Activated naive CD4-positive, alpha-beta T cell treated with anti-CD3 and anti-CD28 coated beads, Interleukin-2, amount 50 U/mL, for 24 hours (primary cell): ENCODE measurements at regions not wholly inside any gene's neighbourhood (a gene's known extent, or its start where the extent isn't known, plus 50 kb on each side); places are given as distances from the start of the nearest gene placed in this dataset.
"Not testable (repeated sequence)": the region's sequence is repeated elsewhere in the genome, so short reads cannot be mapped to it uniquely, and the experiment has no call there.

Source experiments
- H3K27ac Mint-ChIP-seq: one replicate; pipeline ENCODE4 v1.8.0; 2021; ENCODE audit warnings: mild to moderate bottlenecking, mixed read lengths
- H3K27me3 Mint-ChIP-seq: one replicate; pipeline ENCODE4 v1.8.0; 2021; ENCODE audit warnings: mixed read lengths
- H3K36me3 Mint-ChIP-seq: one replicate; pipeline ENCODE4 v1.8.0; 2021; ENCODE audit warnings: mixed read lengths
- H3K4me1 Mint-ChIP-seq: one replicate; pipeline ENCODE4 v1.8.0; 2021; ENCODE audit warnings: mixed read lengths
- H3K4me3 Mint-ChIP-seq: one replicate; pipeline ENCODE4 v1.8.0; 2021; ENCODE audit warnings: mild to moderate bottlenecking, mixed read lengths
- H3K9me3 Mint-ChIP-seq: one replicate; pipeline ENCODE4 v1.8.0; 2021; ENCODE audit warnings: mixed read lengths

DNA sequence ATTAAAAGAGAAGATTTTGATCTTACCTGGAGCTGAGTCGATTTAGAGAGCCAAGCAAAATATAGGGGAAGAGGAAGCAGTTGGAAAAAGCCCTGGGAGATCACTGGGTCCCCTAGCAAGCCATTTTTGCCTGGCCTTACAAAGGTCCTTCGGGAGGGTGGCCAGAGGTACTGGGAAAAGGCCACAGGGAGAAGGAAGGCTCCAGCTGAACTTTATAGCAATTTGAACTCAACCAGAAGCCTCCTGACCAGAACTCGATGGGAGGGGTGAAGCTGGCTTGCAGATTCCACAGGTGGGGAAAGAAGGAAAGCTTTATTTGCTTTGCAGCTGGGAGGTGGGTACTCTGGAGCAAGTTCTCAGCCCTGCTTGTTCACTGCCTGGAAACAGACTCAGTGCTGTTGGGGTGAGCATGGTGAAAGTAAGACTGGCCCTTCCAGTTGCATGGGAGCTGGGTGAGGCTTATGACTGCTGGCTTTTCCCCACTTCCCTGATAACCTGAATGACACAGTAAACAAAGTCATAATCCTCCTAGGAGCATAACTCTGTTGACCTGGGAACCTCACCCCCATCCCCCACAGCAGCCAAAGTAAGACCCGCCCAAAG is 855.8 kb downstream of the FSCB start:
- H3K27me3 Mint-ChIP-seq = no peaks in the 10 kb centered on the region
- H3K27ac Mint-ChIP-seq = no peak overlapping the region
- peaks cover 10% of the 10 kb centered on the region for H3K9me3 Mint-ChIP-seq
- no peaks in the 10 kb centered on the region for H3K4me1 Mint-ChIP-seq
- no peaks in the 10 kb centered on the region for H3K36me3 Mint-ChIP-seq
- no peak overlapping the region for H3K4me3 Mint-ChIP-seq

DNA sequence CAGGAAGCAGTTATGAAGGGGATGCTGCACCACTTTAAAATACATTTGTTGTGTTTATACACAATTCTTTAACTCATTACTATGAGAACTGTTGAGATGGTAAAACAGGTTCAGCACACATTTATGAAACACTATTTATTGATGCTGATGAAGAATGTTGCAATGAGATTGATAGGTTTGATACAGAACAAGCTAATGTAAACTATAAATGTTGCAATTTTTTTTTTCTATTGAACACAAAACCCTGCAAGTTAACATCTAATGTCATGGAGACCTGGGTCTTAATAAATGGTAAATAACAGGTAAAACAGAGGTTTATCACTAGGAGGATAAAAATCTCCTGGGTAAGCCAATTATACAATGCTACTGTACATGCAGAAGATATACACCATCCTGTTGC is 857.6 kb downstream of the FSCB start:
- Mint-ChIP-seq H3K9me3 (peaks cover 8% of the 10 kb centered on the region), H3K36me3 (no peaks in the 10 kb centered on the region), H3K4me3 (no peak overlapping the region), H3K27ac (no peak overlapping the region), H3K27me3 (no peaks in the 10 kb centered on the region), H3K4me1 (no peaks in the 10 kb centered on the region)

DNA sequence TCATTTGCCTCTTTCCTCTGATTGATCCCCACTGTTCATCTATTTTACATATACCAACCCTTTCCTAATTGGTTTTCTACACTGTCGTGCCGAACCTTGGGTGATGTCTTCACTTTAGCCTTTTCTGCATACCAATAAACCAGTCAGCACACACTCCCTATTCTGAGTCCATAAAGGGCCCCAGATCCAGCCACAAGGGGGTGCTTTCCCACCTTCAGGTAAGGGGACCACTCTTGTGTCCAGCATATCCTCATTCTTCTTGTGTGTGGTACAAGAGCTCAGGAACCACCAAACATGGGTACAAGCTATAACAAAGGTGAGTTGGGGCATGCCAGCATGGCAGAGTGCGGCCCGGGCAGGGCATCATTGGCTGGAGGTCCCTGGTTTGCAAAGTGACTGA is 859.8 kb downstream of the FSCB start:
- Mint-ChIP-seq H3K4me1 (no peaks in the 10 kb centered on the region), H3K27me3 (no peaks in the 10 kb centered on the region), H3K4me3 (no peak overlapping the region), H3K9me3 (peaks cover 8% of the 10 kb centered on the region), H3K27ac (no peak overlapping the region), H3K36me3 (no peaks in the 10 kb centered on the region)

DNA sequence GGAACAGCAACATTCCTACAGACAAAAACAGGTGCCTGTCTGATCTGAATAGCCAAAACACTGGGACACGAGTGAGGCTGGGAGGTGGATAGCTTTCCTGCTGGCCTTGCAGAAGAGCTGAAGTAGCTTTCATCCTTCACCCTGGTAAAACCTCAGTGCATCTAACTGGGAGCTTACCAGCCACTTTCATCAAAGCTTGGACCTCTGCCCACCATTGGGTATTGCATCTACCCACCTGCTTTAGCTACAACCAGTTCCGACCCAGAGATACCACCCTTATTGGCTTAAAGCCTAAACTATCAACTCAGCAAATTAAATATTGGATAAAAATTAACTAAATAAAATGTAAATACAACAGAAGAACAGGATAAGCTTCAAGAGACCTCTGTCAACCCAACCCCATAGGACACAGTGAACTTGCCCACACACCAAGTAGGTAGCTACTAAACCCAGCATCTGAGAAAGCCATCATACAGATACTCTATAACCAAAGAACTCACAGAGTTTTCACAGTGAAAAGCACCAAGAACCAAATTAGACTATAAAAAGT is 866.3 kb downstream of the FSCB start:
- H3K27ac Mint-ChIP-seq = no peak overlapping the region
- peaks cover 4% of the 10 kb centered on the region for H3K9me3 Mint-ChIP-seq
- H3K27me3 Mint-ChIP-seq = no peaks in the 10 kb centered on the region
- no peak overlapping the region for H3K4me3 Mint-ChIP-seq
- H3K4me1 Mint-ChIP-seq = no peaks in the 10 kb centered on the region
- H3K36me3 Mint-ChIP-seq = no peaks in the 10 kb centered on the region

DNA sequence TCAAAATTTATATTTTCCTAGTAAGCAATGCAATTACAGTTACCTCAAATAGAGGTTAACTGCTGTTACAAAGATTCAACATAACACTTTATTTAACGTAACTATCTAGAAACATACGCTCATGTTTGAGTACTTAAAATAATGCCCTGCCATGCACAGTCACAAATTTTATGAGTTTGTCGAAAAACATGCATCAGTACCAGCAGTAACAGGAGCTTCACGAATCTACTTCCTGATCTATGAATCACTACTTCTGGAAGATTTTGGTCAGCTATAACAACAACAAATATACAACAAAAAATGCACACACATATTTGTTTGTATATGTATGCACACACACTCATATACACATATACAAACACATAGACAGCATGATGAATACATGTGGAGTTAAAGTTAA is 881.8 kb downstream of the FSCB start:
- no peak overlapping the region for H3K27ac Mint-ChIP-seq
- peaks cover 7% of the 10 kb centered on the region for H3K9me3 Mint-ChIP-seq
- H3K27me3 Mint-ChIP-seq = peaks cover 2% of the 10 kb centered on the region
- H3K4me3 Mint-ChIP-seq = no peak overlapping the region
- no peaks in the 10 kb centered on the region for H3K36me3 Mint-ChIP-seq
- H3K4me1 Mint-ChIP-seq = no peaks in the 10 kb centered on the region

DNA sequence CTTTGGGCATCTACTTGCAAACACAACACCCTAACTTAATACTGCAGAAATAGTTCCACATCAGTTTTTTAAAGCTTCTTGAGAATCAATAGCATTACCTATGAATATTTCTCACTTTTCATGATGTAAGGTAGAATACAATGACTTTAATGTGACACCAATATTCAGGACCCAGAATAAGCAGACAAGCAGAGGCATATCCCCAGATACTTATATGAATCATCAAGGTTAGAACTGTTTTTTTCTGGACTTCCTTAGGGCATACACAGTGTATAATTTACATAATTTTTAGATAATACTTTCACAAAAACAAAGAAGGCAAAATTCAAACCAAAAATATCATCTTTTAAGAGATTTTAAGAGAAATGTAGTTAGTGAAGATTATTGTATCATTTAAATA is 885.8 kb downstream of the FSCB start:
- Mint-ChIP-seq H3K4me3 (no peak overlapping the region), H3K27me3 (no peaks in the 10 kb centered on the region), H3K9me3 (peaks cover 7% of the 10 kb centered on the region), H3K27ac (no peak overlapping the region), H3K4me1 (no peaks in the 10 kb centered on the region), H3K36me3 (no peaks in the 10 kb centered on the region)

DNA sequence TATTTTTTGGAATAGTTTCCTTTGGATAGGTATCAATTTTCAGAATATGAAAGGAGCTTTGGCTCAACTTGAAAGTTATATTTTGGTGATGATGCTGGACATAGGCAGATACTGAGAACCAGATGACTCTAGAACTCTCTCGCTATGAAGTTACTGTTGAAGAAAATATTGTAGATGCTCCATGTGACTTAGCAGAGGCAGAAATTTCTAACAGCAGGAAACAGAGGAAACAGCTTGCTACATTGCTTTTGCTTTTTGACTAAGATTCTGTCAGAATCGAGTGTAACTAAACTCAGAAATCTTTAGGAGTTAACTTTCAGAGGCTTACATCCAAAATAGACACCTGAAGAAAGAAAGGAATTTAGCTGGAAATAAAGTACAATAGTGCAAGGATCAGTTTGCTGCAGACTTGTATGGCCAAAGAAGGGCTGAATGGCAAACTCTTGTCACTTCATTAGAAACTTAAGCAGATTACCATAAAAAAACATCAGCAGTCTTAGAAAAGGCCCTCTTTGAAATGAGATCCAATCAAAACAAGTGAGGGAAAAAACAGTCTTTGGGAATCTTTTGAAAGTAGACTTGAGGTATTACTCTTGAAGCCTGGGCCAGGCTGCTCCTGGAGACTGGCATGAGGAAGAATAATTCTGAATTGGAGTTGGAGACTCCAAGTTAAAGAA is 911.8 kb downstream of the FSCB start:
- Mint-ChIP-seq H3K27ac (no peak overlapping the region), H3K36me3 (peaks cover 1% of the 10 kb centered on the region), H3K4me1 (no peaks in the 10 kb centered on the region), H3K27me3 (no peaks in the 10 kb centered on the region), H3K9me3 (peaks cover 5% of the 10 kb centered on the region), H3K4me3 (no peak overlapping the region)

DNA sequence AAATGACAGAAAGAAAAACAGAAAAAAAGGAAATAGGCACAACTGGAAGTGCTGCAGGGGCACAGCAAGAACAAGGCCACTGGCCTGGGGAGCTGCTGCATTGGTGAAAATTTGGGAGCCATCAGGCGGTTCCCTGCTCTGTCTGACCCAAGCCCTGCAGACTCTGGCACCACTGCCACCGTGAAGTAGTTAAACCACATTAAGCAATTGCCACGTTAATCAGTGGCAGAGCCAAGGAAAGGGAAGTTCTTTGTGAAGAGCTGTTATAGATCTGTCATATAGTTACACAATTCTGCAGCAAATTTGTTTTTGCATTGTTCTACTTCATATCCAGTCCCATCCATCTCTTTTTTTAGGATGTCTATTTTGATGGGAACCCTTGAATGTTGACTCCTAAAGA is 915.3 kb downstream of the FSCB start:
- H3K9me3 Mint-ChIP-seq = no peaks in the 10 kb centered on the region
- no peak overlapping the region for H3K4me3 Mint-ChIP-seq
- no peaks in the 10 kb centered on the region for H3K36me3 Mint-ChIP-seq
- no peak overlapping the region for H3K27ac Mint-ChIP-seq
- no peaks in the 10 kb centered on the region for H3K4me1 Mint-ChIP-seq
- no peaks in the 10 kb centered on the region for H3K27me3 Mint-ChIP-seq

DNA sequence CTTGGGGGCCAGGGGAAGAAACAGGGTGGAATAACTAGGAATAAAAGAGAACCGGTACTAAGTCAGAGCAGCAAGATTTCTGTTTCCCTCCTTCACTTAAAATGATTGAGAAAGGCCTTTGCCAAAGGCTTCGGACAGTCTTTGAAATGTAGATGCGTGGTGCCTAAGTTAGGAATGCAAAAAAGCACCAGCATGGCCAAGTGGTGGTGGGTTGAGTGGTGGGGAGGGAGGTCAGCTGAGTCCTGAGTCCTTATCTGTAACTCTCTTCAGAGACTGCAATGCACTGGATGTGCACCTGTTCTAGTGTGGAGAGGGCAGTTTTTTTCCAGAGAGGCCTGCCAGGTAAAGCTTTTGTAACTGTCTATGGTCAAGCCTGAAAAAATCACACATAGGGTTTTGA is 919.9 kb downstream of the FSCB start:
- Mint-ChIP-seq H3K4me3 (no peak overlapping the region), H3K36me3 (no peaks in the 10 kb centered on the region), H3K9me3 (peaks cover 2% of the 10 kb centered on the region), H3K27ac (no peak overlapping the region), H3K27me3 (no peaks in the 10 kb centered on the region), H3K4me1 (no peaks in the 10 kb centered on the region)

DNA sequence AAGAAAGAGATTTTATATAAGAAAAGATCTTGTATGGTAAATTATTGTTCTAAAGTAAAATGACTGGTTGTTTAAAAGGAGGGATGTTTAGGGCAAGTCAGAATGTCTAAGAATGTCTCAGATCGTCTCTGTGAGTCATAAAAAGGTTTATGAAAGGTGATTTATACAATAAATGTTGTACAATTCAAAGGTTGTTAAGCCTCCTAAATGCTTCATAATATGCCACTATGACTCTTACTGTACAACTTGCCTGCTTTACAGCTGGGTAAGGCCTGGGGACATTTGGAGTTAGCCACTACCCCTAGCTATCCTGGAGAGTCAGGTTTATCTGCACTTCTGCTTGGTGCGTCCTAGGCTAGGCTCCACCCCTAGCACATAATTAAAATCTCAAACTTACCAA is 927.4 kb downstream of the FSCB start:
- Mint-ChIP-seq H3K4me1 (no peaks in the 10 kb centered on the region), H3K9me3 (peaks cover 5% of the 10 kb centered on the region), H3K36me3 (no peaks in the 10 kb centered on the region), H3K27ac (no peak overlapping the region), H3K4me3 (no peak overlapping the region), H3K27me3 (no peaks in the 10 kb centered on the region)

DNA sequence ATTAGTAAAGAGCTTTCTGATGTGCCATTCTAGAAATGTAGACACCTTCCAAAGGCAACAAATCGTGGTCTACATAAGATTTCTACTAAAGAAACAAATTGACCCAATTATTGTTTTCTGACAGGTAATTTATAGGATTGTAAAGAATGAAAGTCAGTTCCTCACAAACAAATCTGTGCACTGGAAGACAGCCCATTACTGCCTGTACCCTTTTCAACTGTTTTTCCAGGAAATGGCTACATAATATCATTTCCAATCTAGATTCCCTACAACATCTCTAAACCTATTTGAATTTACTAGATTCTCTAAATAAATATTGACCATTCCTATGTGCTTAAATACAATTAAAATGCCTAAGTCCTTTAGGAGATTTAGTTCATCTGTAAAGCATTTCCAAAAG is 939.1 kb downstream of the FSCB start:
- Mint-ChIP-seq H3K9me3 (no peaks in the 10 kb centered on the region), H3K36me3 (no peaks in the 10 kb centered on the region), H3K4me1 (no peaks in the 10 kb centered on the region), H3K27me3 (no peaks in the 10 kb centered on the region), H3K27ac (no peak overlapping the region), H3K4me3 (no peak overlapping the region)

DNA sequence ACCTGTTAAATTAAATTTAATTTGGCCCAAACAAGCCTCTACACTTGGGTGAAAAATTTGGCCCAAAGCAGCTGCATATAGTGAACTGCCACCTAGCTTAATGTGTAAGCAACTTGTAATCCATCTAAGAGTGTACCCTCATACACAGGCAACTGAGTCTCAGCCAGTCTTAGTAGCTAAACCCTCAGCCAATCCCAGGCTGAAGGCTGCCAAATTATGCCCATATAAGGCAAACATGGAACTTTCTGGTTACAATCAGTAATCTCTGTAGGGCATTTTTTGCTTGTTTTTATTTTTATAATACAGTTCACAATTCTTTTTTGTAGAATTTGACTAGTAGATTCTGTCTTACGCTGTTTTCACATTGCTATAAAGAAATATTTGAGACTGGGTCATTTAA is 958.7 kb downstream of the FSCB start:
- no peaks in the 10 kb centered on the region for H3K4me1 Mint-ChIP-seq
- no peak overlapping the region for H3K4me3 Mint-ChIP-seq
- peaks cover 5% of the 10 kb centered on the region for H3K9me3 Mint-ChIP-seq
- no peak overlapping the region for H3K27ac Mint-ChIP-seq
- no peaks in the 10 kb centered on the region for H3K36me3 Mint-ChIP-seq
- no peaks in the 10 kb centered on the region for H3K27me3 Mint-ChIP-seq

DNA sequence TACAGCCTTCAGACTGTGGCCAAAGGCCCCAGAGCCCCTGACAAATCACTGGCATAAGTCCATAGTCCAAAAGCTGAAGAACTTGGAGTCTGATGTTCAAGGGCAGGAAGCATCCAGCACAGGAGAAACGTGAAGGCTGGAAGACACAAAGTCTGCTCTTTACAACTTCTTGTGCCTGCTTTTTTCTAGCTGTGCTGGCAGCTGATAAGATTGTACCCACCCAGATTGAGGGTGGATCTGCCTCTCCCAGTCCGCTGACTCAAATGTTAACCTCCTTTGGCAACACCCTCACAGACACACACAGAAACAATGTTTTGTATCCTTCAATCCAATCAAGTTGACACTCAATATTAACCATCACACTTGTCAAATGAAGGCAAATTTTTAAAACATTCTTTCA is 959.5 kb downstream of the FSCB start:
- not testable (repeated sequence) for H3K9me3 Mint-ChIP-seq, H3K27me3 Mint-ChIP-seq, H3K4me1 Mint-ChIP-seq, H3K27ac Mint-ChIP-seq, H3K4me3 Mint-ChIP-seq, H3K36me3 Mint-ChIP-seq

DNA sequence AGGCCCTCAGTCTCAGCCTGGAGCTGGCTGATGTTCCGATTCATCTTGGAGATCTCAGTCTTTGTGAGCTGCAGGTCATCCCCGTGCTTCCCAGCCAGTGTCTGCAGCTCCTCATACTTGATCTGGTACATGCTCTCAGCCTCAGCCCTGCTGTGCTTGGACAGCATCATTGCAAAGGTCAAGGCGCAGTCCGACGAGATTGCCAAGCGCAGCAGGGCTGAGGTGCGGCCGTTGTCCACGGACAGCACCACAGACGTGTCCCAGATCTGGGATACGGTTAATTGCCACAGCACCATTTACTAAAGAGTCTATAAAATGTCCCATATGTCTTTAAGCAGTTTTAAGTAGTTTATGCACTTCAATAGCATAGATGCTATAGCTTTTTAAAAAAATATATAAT is 965.7 kb downstream of the FSCB start:
- Mint-ChIP-seq H3K36me3 (no peaks in the 10 kb centered on the region), H3K4me3 (no peak overlapping the region), H3K4me1 (no peaks in the 10 kb centered on the region), H3K27me3 (no peaks in the 10 kb centered on the region), H3K9me3 (peaks cover 9% of the 10 kb centered on the region), H3K27ac (no peak overlapping the region)

DNA sequence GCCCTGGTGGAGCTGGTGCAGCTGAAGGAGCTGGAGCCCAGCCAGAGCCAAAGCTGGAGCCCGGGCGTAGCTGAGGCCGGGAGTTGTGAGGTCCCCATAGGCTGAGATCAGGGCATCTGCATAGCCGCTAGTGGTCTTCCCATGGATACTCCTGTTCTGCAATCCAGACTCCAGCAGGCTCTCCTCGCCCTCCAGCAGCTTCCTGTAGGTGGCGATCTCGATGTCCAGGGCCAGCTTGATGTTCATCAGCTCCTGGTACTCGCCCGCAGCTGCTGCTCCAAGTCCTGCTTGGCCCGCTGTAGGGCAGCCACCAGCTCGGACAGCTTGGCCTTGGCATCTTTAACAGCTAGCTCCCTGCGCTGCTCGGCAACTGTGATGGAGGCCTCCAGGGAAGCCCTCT is 966.1 kb downstream of the FSCB start:
- H3K9me3 Mint-ChIP-seq = peaks cover 9% of the 10 kb centered on the region
- no peaks in the 10 kb centered on the region for H3K27me3 Mint-ChIP-seq
- H3K36me3 Mint-ChIP-seq = no peaks in the 10 kb centered on the region
- H3K4me3 Mint-ChIP-seq = no peak overlapping the region
- H3K4me1 Mint-ChIP-seq = no peaks in the 10 kb centered on the region
- no peak overlapping the region for H3K27ac Mint-ChIP-seq

DNA sequence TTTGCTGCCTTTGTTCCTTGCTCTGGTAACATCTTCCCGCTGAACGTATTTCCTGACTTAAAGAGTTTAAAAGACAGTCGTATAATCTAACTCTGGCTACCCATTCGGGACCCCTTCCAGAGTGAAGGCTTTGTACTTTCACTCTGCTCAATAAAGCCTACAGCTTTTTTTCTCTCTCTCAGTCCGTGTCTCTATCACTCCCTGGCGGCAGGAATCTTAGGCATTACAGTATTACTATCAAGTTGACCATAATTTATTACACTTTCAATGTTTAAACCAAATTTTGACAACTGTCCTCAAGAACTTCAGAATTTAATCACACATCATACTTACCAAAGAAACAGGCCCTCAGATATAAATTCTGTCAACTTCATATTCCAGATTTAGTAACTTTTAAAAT is 967.9 kb downstream of the FSCB start:
- Mint-ChIP-seq H3K4me1 (no peaks in the 10 kb centered on the region), H3K27me3 (no peaks in the 10 kb centered on the region), H3K9me3 (peaks cover 17% of the 10 kb centered on the region), H3K36me3 (no peaks in the 10 kb centered on the region), H3K27ac (no peak overlapping the region), H3K4me3 (no peak overlapping the region)
